IPS-NIHi7 (cell line): ENCODE measurements at regions not wholly inside any gene's neighbourhood (a gene's known extent, or its start where the extent isn't known, plus 50 kb on each side); places are given as distances from the start of the nearest gene placed in this dataset.

Experiments used
- DNase-seq: peaks from one replicate; pipeline ENCODE4 v3.0.0; 2012; ENCODE audit warnings: mixed read lengths; ENCODE audit errors: extremely low spot score

DNA sequence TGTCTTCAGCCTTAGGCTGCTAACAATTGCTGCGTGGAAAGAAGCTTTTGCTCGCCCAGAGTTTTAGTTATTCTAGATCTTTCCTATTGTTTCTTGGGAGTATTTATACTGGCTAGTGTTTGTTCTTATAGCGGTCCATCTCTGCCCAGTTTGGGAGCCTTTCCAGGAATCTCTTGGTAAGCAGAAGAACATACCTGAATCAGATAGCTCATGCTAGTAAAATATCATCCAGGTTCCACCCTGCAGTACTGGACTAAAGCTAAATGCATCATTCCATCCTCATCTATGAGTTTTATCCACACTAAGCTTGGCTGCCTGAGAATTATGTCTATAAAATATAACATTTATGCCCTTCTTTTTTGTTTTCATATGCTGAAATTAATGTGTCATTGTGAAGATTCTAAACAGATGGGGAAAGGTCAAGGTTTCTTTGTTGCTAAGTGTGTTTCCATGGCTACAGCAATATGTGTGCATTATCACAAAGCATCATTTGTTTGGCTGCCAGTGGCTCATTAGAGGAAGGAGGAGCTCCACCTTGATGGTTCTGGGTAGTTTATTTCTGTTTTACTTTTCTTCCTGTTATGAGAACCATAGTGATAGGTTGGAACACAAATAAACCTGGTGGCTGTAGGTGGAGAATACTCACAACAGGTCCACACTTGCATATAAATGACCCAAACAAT, 182.8 kb downstream of the PIK3C3 start:
- DNase-seq = no peak

DNA sequence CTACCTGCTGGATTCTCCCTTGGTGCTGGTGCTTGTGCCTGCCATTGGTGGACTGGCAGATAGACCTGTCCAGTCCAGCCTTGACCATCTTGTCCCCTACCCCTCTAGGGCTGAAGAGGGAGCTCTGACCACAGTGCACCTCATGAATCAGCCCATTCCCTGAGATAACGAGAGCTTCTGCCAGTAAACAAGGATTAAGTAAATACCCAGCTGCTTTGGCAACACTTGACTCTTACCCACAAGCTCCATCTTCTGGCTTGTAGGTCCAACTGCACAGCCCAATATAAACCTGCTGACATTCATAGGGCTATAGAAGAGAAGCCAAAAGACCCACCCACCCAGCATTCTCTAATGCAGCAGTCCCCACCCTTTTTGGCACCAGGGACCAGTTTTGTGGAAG, 186.4 kb downstream of the PIK3C3 start:
- peak; percentile 25 for DNase-seq

GRCh38 chr18:42155024-42155423, 200.0 kb downstream of the PIK3C3 start:
- DNase-seq = no peak

DNA sequence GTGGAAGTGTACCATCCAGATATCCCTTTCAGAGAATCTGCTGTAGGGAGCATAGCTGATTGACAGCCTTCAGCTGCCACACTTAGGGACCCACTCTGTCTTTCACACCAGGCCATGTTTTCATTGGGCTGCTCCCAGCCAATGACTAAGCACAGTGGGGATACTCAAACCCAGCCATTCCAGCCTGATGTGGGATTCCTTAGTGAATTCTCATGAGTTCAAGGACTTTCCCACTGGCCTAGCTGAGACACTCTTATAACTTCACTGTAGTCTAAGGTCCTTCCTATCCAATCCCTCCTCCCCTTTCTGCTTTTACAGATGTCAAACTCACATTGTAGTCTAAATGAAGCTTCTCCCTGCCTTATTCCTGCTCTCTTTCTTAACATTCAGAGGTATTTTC, 201.2 kb downstream of the PIK3C3 start:
- no peak for DNase-seq

DNA sequence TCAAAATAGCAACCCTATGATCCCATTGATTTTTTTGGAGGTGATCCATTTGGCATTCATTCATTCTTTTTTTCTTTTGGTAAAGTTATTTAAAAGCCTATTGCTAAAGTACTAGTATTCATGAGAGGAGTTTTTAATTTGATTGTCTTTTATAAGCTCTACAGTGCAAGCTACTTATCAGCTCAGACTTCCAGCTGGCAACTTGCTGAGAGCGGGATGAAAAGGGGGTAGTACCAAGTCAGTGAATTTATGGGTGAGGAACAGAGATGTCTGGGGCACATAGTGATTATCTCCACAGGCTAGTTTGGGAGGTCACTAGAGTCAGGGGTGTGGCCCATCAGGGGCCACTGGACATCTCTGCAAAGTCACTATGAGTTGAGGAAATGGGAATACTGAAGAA, 202.4 kb downstream of the PIK3C3 start:
- DNase-seq = no peak

DNA sequence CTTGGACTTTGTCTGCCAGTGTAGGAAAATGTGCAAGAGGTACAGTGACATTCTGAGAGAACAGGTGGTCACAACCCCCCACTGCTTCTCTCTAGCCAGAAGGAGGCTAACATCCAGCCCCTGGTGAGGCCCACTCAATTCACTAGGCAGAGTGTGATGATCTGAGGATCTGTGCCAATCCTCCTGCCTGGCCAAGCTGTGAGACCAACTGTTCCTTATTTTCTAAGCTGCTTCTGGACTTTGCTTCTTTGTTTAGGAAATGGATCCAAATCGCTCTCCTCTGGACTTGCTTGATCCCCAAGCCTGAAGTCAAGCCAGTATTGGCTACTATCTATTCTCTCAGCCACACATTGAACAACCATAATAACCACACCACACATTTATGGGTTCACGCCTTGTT, 202.8 kb downstream of the PIK3C3 start:
- no peak for DNase-seq

- no peak for DNase-seq
Observed at GRCh38 chr18:42159146-42159545, 204.1 kb downstream of the PIK3C3 start.

DNA sequence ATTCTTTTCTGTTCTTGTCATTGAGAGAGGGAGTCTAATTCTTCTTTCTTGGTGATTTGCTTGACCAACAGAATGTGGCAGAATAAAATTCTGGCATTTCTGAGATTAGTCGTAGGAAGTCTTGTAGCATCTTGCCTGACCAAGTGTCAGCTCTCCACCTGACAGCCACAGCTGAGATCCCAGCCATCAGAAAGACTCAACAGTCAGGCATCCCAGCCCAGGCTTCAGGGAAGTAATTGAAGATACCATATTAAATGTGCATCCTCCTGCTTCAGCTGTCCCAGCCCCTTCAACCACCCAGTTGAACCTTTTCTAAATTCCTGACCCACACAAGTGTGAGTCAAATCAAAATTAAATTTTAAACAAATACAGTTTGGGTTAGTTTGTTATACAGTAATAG, 208.3 kb downstream of the PIK3C3 start:
- DNase-seq = no peak

GRCh38 chr18:42164556-42164955, 209.5 kb downstream of the PIK3C3 start:
- DNase-seq = no peak

DNA sequence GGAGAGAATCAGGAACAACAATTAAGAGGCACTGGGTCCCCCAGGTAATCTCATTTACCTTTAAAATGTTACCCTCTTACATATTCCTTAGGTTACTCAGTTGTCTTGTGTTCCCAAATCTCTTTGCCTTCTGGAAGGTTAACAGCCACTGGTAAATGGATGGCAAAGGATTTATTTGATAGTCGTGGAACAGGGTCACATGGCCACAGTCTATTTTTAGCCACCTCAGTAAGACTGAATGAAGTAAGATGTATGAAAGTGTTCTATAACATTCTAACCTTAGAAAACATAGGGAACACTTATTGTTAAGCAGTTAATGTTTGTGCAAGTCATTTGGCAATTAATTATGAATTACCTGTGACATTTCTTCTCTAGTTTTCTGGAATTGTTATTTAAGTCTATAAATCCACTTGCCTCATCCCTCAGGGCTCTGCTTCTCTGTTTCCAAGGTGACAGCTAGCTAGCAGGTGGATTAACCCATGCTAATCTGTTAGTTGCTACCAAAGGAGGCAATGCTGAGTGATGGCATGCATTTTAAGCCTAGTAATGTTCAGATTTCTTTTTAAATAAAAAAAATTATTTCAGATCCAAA, 211.0 kb downstream of the PIK3C3 start:
- no peak for DNase-seq

GRCh38 chr18:42168487-42168886, 213.5 kb downstream of the PIK3C3 start:
- no peak for DNase-seq

DNA sequence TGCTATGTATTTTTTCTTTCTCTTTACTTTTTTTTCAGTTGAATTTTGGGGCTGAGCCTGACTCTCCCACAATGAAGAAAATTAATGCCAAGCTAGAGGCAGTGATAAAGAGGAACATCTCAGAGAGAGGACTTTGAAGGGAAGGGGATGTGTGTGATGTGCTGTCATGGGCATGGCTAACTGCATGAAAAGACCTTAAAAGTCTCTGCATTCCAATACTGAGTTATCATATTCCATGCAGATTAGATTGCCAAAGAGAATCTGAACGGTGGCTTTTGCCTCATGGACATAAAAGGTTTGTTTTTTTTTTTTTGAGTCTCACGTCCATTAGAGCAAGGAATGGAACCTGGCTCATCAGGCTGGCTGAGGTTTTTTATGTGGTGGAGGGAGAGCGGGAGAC, 213.9 kb downstream of the PIK3C3 start:
- no peak for DNase-seq

DNA sequence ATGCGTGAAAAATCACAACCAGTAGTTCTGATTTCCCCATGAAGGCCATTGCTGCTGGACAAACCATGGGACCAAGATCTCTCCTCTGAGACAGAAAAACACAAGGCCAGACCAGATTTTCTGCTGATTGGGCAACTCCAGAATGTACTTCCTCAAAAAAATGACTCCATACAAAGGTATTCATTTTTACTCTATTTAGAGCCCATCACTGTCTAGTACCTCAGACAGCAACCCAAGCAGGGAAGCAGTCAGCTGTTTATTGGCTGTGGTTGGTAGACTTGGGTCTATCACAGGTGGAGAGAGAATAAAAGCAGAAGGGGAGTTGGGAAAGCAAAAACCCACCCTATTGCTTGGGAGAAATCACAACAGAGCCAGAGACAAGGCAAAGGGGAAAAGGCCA, 219.9 kb downstream of the PIK3C3 start:
- DNase-seq = peak; percentile 49

DNA sequence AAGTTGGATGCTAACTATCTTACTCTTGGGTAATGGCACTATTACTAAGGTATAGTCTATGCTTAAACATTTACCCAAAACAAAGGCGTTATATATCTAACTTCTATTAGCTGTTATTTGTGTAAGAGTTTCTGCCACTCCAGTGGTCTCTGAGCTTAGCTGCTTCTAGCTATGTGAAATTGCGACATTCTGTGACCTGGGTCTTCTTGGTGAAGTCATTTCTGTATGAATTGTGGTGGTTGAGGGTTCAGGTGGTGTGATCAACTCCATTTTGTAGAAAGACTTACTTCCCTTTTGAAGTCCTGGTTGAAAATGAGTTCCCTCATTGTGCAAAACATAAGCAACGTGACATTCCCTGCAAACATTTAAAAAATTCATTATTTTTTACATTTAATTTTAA, 221.6 kb downstream of the PIK3C3 start:
- DNase-seq = no peak

DNA sequence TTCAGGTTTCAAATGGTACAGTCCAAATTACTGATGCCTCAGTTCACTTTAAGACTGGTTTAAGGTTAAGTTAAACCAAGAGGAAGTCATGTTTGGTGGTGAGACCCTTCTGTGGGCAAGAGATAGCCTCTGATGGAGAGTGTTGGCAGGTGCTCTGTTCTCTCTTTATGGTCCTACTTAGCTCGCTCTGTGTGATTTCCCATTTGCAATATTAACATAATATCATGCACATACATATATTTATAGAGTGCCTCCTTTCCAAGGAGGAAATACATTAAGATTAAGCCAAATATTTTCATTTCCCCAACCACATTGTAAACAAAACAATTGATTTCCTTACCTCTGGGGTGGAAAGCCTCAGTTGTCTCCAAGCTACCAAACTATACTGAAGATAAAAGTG, 222.4 kb downstream of the PIK3C3 start:
- DNase-seq = no peak

GRCh38 chr18:42178376-42179080, 223.5 kb downstream of the PIK3C3 start:
- DNase-seq = no peak

DNA sequence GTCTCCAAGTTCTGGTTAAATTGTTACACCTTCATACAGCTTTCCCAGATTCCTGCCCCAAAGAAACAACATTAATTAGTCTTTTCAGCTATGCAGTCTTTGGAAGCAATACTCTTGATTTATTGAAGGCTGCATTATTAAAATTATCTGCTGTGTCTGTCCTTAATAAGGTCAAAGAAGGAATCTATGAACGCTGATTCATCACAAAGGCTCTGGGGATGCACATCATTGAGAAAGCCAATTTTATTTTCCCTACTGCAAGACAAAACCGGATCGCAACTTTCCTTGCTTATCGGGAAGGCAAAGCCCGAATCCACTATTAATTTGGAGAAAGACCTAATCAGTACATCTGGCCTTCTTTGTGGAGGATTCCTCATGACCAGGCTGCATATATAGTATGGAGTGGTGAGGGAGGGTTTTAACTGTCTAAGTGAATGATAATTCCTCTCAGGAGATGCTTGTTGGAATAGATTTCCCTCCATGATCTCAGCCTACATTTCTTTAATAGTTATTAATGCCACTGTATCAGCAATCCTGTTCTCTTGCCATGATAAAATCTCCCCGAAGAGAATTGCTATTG, 224.6 kb downstream of the PIK3C3 start:
- no peak for DNase-seq

- no peak for DNase-seq
Observed at GRCh38 chr18:42181474-42181873, 226.4 kb downstream of the PIK3C3 start.

DNA sequence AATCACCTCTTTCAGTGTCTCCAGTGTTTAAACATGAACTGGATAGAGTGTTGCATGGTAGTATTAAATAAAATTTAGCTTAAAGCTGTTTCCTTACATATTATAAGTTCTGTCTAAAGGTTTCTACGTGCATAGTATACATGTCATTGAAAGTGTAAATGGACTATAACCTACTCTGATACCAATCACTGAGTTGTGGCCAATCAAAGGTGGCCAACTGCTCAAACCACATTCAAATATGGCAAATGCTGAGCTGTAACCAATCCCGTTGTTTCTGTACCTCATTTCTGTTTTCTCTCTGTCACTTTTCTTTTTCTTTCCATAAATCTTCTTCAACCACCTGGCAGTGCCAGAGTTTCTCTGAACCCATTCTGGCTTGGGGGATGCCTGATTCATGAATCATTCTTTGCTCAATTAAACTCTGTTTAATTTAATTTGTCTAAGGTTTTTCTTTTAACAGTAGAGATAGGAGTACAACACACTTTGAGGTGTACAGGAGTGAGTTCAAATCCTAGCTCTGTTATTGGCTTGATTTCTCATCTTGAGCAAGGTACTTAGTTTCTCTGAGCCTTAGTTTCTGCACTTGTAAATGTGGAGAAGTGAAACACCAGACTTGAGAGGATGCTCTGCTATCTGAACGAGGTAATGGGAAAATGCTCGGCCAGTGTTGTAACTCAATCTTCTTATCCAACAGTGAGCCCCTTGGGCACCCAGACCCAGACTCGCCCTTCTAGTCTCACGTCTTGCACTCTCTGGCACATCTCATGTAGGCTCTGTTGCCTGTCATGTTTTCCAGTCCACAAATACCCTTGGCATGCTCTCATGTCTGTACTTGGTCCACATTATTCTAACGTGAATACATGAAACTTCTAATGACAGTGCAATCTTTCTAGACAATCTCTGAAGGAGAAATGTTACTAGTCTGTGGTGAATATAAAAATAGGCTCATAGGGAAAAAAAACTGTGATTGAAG, 228.0 kb downstream of the PIK3C3 start:
- DNase-seq = no peak

DNA sequence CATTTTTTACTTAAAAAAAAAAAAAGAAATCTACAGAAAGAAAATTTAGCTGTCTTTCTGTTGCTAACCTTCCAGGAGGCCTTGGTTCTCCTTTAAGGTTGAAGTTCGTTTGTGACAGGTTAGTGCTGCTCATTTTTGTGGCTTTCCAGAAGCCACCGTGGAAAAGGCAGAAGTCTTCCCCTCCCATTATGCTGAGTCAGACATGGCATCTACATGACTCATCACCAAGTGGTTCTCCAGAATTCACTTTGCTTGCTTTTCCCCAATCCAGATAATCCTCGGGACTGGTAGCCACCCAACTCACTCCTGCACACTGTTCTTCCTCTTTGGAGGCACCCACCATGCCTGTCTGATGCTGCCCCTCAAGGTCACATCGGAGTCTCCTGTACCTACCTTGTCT, 228.7 kb downstream of the PIK3C3 start:
- DNase-seq = peak; percentile 18

- DNase-seq = no peak
Observed at GRCh38 chr18:42184685-42185477, 229.8 kb downstream of the PIK3C3 start.
